GM10266 (cell line): ENCODE measurements at regions not wholly inside any gene's neighbourhood (a gene's known extent, or its start where the extent isn't known, plus 50 kb on each side); places are given as distances from the start of the nearest gene placed in this dataset.

Experiments
- DNase-seq: peaks from one replicate; pipeline ENCODE4 v3.0.0; 2012; ENCODE audit errors: extremely low spot score
- CTCF ChIP-seq: IDR thresholded peaks from 2 replicates; pipeline ENCODE4 v1.5.1; 2012; ENCODE audit warnings: mild to moderate bottlenecking, low read depth; ENCODE audit not compliant: control insufficient read depth, insufficient read depth; ENCODE audit errors: missing control alignments

- DNase-seq: no peak
- TF ChIP-seq CTCF: no peak
Measured at GRCh38 chr3:150105886-150106612, 135.4 kb upstream of the PFN2 start.

- no peak for DNase-seq
Measured at GRCh38 chr3:150105025-150105424, 134.3 kb upstream of the PFN2 start.

GRCh38 chr3:150104564-150104963 lies 133.9 kb upstream of the PFN2 start:
- DNase-seq: no peak
- no peak for TF ChIP-seq CTCF

More at GRCh38 chr3:150105025-150105424, 134.3 kb upstream of the PFN2 start:
- no peak for TF ChIP-seq CTCF

- TF ChIP-seq CTCF: no peak
- DNase-seq: no peak
Measured at GRCh38 chr3:150101016-150101415, 130.3 kb upstream of the PFN2 start.

GRCh38 chr3:150098621-150099020 lies 127.9 kb upstream of the PFN2 start:
- no peak for TF ChIP-seq CTCF
- no peak for DNase-seq

- DNase-seq: no peak
- TF ChIP-seq CTCF: no peak
Measured at GRCh38 chr3:150097588-150097890, 126.8 kb upstream of the PFN2 start.

GRCh38 chr3:150096700-150097587 lies 126.2 kb upstream of the PFN2 start:
- DNase-seq: no peak
- no peak for TF ChIP-seq CTCF
